GM23248 (cell line): ENCODE measurements at regions not wholly inside any gene's neighbourhood (a gene's known extent, or its start where the extent isn't known, plus 50 kb on each side); places are given as distances from the start of the nearest gene placed in this dataset.

Experiments
- DNase-seq: peaks from one replicate; pipeline ENCODE4 v3.0.0-alpha.2; 2015
- H2AFZ ChIP-seq: fragments of 200-600 bp; sonication (generic); 2 replicates; pipeline ENCODE4 v1.6.1; 2016; ENCODE audit warnings: antibody characterized with exemption
- H3F3A ChIP-seq: fragments of 200-600 bp; sonication (generic); 2 replicates; pipeline ENCODE4 v1.6.1; 2016; ENCODE audit warnings: mild to moderate bottlenecking, antibody characterized with exemption, mixed run types; ENCODE audit not compliant: insufficient read depth
- H3K27ac ChIP-seq: fragments of 200-600 bp; sonication (generic); 2 replicates; pipeline ENCODE4 v1.5.1; 2016; ENCODE audit warnings: mild to moderate bottlenecking
- H3K27me3 ChIP-seq: fragments of 200-600 bp; sonication (generic); replicated peaks from 2 replicates; pipeline ENCODE4 v1.6.1; 2016; ENCODE audit warnings: mild to moderate bottlenecking; ENCODE audit not compliant: insufficient read depth
- H3K36me3 ChIP-seq: fragments of 200-600 bp; sonication (generic); 2 replicates; pipeline ENCODE4 v1.6.1; 2016; ENCODE audit warnings: low read depth, mild to moderate bottlenecking
- H3K4me1 ChIP-seq: fragments of 200-600 bp; sonication (generic); 2 replicates; pipeline ENCODE4 v1.6.1; 2016; ENCODE audit warnings: mild to moderate bottlenecking; ENCODE audit not compliant: insufficient read depth
- H3K4me2 ChIP-seq: fragments of 200-600 bp; sonication (generic); one replicate; pipeline ENCODE4 v1.6.1; 2016; ENCODE audit warnings: mild to moderate bottlenecking; ENCODE audit not compliant: unreplicated experiment
- H3K4me3 ChIP-seq: fragments of 200-600 bp; sonication (generic); 2 replicates; pipeline ENCODE4 v1.5.1; 2016; ENCODE audit warnings: mild to moderate bottlenecking
- H3K79me2 ChIP-seq: fragments of 200-600 bp; sonication (generic); 2 replicates; pipeline ENCODE4 v1.6.1; 2016; ENCODE audit warnings: mild to moderate bottlenecking; ENCODE audit not compliant: insufficient read depth
- H3K9ac ChIP-seq: fragments of 200-600 bp; sonication (generic); 2 replicates; pipeline ENCODE4 v1.6.1; 2016; ENCODE audit warnings: mild to moderate bottlenecking
- H3K9me2 ChIP-seq: fragments of 200-600 bp; sonication (generic); 2 replicates; pipeline ENCODE4 v1.6.1; 2016; ENCODE audit warnings: mixed run types, mild to moderate bottlenecking, moderate library complexity; ENCODE audit not compliant: insufficient read depth
- H3K9me3 ChIP-seq: fragments of 200-600 bp; sonication (generic); one replicate; pipeline ENCODE4 v1.6.1; 2017; ENCODE audit warnings: low read depth
- H4K20me1 ChIP-seq: fragments of 200-600 bp; sonication (generic); 2 replicates; pipeline ENCODE4 v1.6.0; 2016; ENCODE audit not compliant: insufficient read depth
- EZH2 ChIP-seq: fragments of 200-600 bp; sonication (generic); IDR thresholded peaks from 2 replicates; pipeline ENCODE4 v1.6.1; 2018; ENCODE audit warnings: antibody characterized with exemption, mild to moderate bottlenecking; ENCODE audit not compliant: insufficient read depth, poor library complexity, severe bottlenecking
- EZH2phosphoT487 ChIP-seq: fragments of 200-600 bp; sonication (generic); IDR thresholded peaks from 2 replicates; pipeline ENCODE4 v1.6.1; 2018; ENCODE audit warnings: antibody characterized with exemption, moderate library complexity, mild to moderate bottlenecking, low read depth; ENCODE audit not compliant: insufficient read depth
- WGBS, 2 experiments: methylation state at CpG; one replicate each; pipeline ENCODE4 v1.1.6; 2015 to 2017; ENCODE audit warnings: low lambda C conversion rate in 2 of 2, low coverage in 1 of 2; ENCODE audit errors: missing lambda C conversion rate in 2 of 2; 5-methylcytosine and 5-hydroxymethylcytosine counted together
- in situ Hi-C: fragments of 300-500 bp; cut with MboI; formaldehyde crosslinking; loops from 2 replicates; pipeline ENCODE4 v1.15.0; 2020

- no peaks in the 10 kb centered on the region for H3K27me3 ChIP-seq
- in situ Hi-C loops, result no loop called here
- no peaks in the 10 kb centered on the region for H3K79me2 ChIP-seq
- TF ChIP-seq EZH2, result no peak
- no peak for TF ChIP-seq EZH2phosphoT487
- no peaks in the 10 kb centered on the region for H3K9me3 ChIP-seq
- no peak overlapping the region for H2AFZ ChIP-seq
- H3K36me3 ChIP-seq, result no peaks in the 10 kb centered on the region
- 54 to 58% methylated on average over 8 of the region's 8 CpGs for WGBS, 2 experiments
- no peak overlapping the region for H3K4me3 ChIP-seq
- no peaks in the 10 kb centered on the region for H3K9me2 ChIP-seq
- no peaks in the 10 kb centered on the region for H3F3A ChIP-seq
- no peak overlapping the region for H3K4me2 ChIP-seq
- no peaks in the 10 kb centered on the region for H4K20me1 ChIP-seq
- H3K27ac ChIP-seq, result no peak overlapping the region
- no peaks in the 10 kb centered on the region for H3K4me1 ChIP-seq
- no peak overlapping the region for H3K9ac ChIP-seq
- no peak for DNase-seq
Observed at GRCh38 chr15:31276596-31277298, 49.9 kb upstream of the KLF13 start.
